ENCODE measurements at regions not wholly inside any gene's neighbourhood (a gene's known extent, or its start where the extent isn't known, plus 50 kb on each side); places are given as distances from the start of the nearest gene placed in this dataset.

GRCh38 chr12:85393606-85394005, 113.6 kb downstream of the ALX1 start:
- TF ChIP-seq EZH2 (IDR thresholded peaks at IDR 0.05; ENCODE audit: insufficient read depth, poor library complexity, severe bottlenecking) (no peak), EZH2phosphoT487 (IDR thresholded peaks at IDR 0.05; ENCODE audit: insufficient read depth, low read depth) (no peak)

Measured in GM23248 (cell line).